HT1080 (cell line): ENCODE measurements at regions not wholly inside any gene's neighbourhood (a gene's known extent, or its start where the extent isn't known, plus 50 kb on each side); places are given as distances from the start of the nearest gene placed in this dataset.
"Not testable (repeated sequence)": the region's sequence is repeated elsewhere in the genome, so short reads cannot be mapped to it uniquely, and the experiment has no call there.

Experiments
- DNase-seq: peaks from one replicate; pipeline ENCODE4 v3.0.0-alpha.2; 2015; ENCODE audit warnings: low read depth

- no peak for DNase-seq
Measured at GRCh38 chr5:74534397-74535129, 106.0 kb downstream of the ENC1 start.

- no peak for DNase-seq
Measured at GRCh38 chr5:74530326-74531050, 110.0 kb downstream of the ENC1 start.

- DNase-seq, result no peak
Measured at GRCh38 chr5:74529101-74529500, 111.4 kb downstream of the ENC1 start.

GRCh38 chr5:74526111-74526510 lies 114.4 kb downstream of the ENC1 start:
- no peak for DNase-seq

GRCh38 chr5:74524767-74525166 lies 115.8 kb downstream of the ENC1 start:
- not testable (repeated sequence) for DNase-seq

GRCh38 chr5:74523698-74524097 lies 116.8 kb downstream of the ENC1 start:
- not testable (repeated sequence) for DNase-seq

GRCh38 chr5:74522838-74523237 lies 117.7 kb downstream of the ENC1 start:
- DNase-seq, result not testable (repeated sequence)

- DNase-seq, result no peak
Measured at GRCh38 chr5:74521401-74521800, 119.1 kb downstream of the ENC1 start.

GRCh38 chr5:74519679-74520078 lies 120.8 kb downstream of the ENC1 start:
- no peak for DNase-seq

GRCh38 chr5:74519161-74519571 lies 121.4 kb downstream of the ENC1 start:
- no peak for DNase-seq

GRCh38 chr5:74517700-74518099 lies 122.8 kb downstream of the ENC1 start:
- DNase-seq, result peak; percentile 63

- DNase-seq, result peak; percentile 79
Measured at GRCh38 chr5:74516211-74516636, 124.3 kb downstream of the ENC1 start.

GRCh38 chr5:74514888-74515551 lies 125.5 kb downstream of the ENC1 start:
- DNase-seq, result no peak

GRCh38 chr5:74511770-74512169 lies 128.8 kb downstream of the ENC1 start:
- DNase-seq, result not testable (repeated sequence)

GRCh38 chr5:74510476-74511075 lies 130.0 kb downstream of the ENC1 start:
- DNase-seq, result no peak

- no peak for DNase-seq
Measured at GRCh38 chr5:74507370-74508005, 133.0 kb downstream of the ENC1 start.

- DNase-seq, result no peak
Measured at GRCh38 chr5:74506119-74506518, 134.4 kb downstream of the ENC1 start.

GRCh38 chr5:74504463-74504862 lies 136.1 kb downstream of the ENC1 start:
- DNase-seq, result no peak

- no peak for DNase-seq
Measured at GRCh38 chr5:74502479-74502950, 138.0 kb downstream of the ENC1 start.

- DNase-seq, result no peak
Measured at GRCh38 chr5:74501674-74502478, 138.7 kb downstream of the ENC1 start.
